ENCODE measurements at regions not wholly inside any gene's neighbourhood (a gene's known extent, or its start where the extent isn't known, plus 50 kb on each side); places are given as distances from the start of the nearest gene placed in this dataset.
A peak's percentile ranks its signal among the peaks of the same experiment; 100 is the strongest.

DNA sequence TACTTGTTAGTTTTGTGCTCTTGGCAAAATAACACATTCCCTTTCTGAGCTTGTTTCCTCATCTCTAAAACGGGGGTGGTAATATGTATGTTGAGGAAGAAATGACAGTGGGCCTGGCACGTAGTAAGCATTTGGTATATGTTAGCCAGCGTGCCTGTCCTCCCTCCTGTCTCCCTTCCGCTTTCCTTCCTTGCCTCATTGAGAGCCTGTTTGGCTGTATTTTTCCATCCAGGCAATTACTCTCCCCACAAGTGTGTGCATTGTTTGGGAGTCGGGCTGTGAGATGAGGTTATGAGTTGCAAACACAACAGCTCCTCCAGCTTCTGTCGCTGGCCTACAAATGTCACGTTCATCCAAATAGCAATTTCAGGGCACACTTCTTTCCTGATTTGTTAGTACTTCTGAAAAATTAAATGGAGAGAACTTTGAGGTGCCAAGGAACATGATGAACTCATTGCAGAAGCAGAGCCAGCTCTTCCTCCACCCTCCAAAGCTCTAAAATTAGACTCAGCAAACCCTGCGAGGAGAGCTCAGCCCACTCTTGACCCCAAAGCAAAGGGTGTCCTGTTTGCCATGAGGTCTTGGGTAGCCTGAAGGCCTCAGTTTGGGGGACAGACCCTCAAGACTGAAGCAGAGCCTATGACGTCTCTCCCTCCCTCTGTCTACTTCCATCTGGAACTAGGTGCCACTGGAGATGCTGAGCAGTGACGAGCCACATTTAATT lies 50.7 kb upstream of the TOX2 start:
- no peak for DNase-seq

DNA sequence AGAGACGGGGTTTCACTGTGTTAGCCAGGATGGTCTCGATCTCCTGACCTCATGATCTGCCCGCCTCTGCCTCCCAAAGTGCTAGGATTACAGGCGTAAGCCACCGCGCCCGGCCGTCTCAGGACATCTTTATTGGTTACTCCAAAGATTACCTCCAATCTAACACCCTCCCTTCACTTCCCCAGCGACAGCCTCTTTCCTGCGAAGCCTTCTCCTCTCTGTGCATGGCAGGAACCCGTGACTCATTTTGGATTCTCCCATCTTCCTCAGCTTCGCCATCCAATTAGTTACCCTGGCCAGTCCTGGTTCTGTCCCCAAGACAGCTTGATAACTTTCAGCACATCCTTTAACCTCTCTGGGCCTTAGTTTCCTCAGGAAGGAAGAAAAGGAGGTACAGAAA lies 51.3 kb upstream of the TOX2 start:
- DNase-seq: no peak

DNA sequence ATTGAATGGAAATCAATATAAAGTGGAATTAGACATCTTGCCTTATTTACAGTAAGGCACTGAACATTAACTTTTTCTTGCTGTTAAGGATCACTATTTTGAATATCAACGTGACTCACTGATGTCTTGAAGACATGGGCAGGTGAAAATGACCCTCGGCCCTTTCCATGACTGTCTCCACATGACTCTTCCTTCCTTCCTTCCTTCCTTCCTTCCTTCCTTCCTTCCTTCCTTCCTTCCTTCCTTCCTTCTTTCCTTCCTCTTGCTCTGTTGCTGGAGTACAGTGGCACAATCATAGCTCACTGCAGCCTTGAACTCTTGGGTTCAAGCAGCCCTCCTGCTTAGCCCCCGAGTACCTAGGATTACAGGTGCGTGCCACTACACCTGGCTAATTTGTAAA lies 52.2 kb upstream of the TOX2 start:
- no peak for DNase-seq

DNA sequence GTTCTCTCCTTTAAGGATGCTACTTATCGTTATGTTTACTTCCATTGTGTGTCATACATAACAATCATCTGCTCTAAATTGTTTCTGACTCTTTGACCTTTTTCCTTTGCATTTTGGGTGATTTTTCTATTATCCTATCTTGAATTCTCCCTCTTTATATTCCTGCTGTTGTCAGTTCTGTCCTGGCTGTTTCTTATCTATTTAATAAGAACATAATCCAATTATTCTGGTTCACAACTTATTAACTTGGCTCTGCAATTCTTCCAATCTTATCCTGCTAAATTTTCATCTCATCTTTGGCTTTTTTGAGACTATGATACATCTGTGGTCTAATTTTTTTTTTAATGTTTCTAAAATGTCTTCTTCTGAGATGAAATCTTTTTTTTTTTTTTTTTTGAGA lies 54.7 kb upstream of the TOX2 start:
- no peak for DNase-seq

DNA sequence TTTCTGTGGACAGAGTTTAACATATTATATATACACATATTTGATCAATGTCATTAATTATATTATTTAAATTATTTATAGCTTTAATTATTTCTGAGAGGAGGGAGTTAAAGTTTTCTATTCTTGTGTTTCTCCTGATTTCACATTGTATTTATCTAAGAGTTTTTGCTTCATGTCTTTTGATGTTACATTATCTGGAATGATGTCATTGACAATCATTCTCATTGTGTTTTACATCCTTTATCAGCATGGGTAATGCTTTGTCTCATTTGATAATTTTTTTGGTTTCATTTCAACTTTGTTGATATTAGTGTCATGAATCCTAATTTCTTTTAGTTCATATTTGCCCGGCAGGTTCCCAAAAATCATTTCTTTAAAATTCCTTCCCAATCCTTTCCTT lies 56.7 kb upstream of the TOX2 start:
- no peak for DNase-seq

DNA sequence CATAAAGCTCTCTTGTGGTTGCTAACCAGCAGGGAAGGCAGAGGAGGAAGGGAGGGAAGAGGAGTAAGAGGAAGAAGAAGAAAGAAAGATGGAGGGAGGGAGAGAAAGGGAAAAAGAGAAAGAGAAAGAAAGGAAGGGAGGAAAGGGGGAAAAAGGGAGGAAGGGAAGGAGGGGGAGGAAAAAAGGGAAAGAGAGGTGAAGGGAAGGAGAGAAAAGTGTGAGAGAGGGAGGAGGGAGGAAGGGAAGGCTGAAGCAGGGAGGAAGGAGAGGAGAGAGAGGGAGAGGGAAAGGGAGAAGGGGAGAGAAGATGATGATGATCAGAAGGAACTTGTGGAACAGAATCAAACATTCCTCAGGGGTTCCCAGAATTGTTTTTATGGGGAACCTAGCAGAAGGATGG lies 57.5 kb upstream of the TOX2 start:
- DNase-seq: no peak

DNA sequence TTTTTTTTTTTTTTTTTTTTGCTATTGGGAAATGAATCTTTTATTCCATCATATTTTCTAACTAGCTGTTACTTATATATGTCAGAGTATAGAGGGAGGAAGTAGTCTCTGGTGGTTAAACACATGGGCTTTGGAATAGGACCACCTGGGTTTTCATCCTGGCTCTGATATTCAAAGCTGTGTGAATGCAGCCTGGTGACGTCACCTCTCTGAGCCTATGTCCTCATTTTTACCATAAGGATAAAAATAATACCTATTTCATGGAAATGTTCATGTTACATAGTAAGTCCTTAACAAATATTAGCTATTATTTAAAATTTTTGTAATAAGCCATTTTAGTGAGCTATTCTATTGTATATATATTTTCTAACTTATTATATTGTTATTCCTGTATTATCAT lies 58.8 kb upstream of the TOX2 start:
- no peak for DNase-seq

DNA sequence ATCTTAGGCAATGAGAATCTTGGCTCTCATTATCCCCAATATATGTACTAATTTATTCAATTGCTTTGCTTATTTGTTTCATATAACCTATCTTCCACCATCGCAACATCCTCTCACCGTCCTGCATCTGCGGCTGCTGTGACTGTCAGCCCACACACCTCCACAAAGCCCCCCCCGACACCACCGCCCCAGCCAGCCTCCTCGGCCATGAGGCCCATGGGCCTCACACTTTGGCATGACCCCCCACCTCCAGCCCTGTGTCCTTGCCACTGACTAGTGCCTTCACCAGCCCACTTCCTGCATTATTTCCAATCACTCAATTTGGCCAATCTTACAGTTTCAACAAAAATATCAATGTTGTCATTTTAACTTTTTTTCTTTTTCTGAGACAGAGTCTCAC lies 60.7 kb upstream of the TOX2 start:
- DNase-seq: no peak

DNA sequence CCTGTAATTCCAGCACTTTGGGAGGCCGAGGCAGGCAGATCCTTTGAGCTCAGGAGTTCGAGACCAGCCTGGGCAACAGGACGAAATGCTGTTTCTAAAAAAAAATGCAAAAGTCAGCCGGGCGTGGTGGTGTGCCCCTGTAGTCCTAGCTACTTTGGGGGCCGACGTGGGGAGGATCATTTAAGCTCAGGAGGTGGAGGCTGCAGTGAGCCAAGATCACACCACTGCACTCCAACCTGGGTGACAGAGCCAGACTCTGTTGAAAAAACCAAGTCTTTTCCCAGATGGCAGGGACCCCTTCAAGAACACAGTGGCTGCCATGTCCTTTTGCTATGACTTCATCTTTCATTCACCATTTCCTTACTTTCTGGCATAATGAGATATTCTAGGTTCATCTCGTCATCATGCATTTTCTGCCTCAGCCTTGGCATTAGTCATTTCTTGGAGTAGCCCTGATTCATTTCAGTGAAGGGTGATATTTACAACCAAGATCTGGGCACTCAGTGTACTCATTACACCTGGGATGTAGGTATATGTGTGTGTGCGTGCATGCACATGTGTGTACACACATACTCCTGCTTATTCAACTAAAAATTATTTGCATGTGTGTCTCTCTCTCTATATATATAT lies 61.4 kb upstream of the TOX2 start:
- no peak for DNase-seq

DNA sequence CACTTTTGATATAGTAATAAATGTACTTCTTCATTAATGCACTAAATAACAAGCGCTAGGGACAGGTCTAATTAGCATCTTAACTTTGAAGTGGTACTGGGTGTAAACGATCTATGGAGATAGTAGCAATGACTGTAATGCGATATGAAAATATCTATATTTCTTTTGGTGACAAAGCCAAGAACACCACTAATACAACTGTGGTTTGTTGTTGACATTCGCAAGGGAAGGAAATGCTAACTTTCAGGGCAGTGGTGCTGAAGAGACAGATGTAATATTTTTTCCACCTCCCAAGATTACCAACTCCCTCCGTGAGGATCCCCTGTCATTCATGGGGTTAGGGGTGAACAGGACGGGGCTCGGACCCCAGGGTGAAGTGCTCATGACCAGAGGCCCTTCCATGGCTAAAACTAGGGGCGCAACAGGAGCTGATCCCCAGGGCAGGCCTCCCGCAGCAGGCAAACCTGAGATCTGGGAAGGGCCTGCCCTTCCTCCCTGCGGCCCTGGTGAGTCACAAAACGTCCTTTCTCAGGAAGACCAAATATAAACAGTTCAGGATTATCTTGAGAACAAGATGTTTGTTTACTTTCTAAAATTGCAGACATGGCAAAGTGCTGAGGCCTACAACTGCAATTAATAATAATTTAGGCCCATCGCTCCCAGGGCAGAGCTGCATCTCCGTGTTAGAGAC lies 65.0 kb upstream of the TOX2 start:
- no peak for DNase-seq

DNA sequence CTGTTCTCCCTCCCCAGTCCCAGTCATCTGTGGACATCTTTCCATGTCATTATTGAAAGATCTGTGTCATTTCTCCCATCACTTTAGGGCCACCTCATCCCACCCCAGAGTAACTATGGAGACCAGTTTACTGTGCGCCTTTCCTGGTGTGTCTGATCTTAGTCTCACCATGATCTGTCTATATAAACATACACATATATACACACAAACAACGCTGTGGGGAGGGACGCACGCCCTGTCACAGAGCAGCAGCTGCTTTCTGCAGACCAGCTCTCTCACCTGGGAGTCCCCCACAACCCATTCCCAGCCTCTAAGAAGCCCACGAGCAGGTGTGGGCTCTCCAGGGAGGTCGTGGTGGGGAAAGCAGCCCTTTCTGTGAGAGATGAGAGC lies 68.1 kb upstream of the TOX2 start:
- DNase-seq: no peak

DNA sequence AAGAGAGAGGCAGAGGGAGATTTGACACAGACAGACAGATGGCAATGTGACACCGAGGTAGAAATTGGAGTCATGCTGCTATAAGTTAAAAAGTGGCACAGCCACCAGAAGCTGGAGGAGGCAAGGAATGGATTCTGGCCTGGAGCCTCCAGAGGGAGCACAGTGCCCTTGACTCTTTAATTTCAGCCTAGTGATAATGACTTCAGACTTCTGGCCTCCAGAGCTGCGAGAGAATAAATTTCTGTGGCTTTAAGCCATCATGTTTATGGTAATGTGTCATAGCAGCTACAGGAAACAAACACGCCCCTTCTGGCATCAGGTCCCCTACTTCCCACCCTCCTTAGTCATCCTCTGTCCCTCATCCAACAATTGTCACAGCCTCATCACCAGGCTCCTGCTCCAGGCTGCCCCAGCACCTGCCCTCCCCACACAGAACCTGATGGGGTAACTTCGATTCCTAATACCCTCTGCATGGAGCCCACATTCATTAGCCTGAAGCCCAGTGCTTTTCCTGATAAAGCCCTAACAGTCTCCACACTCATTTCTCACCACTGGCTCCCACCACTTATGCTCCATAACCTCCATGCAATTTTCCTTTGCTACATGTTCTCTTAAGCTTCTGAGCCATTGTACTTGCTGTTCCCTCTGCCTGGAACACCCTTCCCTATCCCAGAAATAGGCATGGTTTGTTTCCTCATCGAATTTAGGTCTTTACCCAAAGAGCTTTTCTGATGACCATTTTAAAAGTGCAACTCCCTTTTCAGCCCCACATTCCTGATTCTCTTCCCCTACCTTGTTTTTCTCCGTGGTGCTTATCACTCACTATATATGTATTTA lies 69.7 kb upstream of the TOX2 start:
- no peak for DNase-seq

DNA sequence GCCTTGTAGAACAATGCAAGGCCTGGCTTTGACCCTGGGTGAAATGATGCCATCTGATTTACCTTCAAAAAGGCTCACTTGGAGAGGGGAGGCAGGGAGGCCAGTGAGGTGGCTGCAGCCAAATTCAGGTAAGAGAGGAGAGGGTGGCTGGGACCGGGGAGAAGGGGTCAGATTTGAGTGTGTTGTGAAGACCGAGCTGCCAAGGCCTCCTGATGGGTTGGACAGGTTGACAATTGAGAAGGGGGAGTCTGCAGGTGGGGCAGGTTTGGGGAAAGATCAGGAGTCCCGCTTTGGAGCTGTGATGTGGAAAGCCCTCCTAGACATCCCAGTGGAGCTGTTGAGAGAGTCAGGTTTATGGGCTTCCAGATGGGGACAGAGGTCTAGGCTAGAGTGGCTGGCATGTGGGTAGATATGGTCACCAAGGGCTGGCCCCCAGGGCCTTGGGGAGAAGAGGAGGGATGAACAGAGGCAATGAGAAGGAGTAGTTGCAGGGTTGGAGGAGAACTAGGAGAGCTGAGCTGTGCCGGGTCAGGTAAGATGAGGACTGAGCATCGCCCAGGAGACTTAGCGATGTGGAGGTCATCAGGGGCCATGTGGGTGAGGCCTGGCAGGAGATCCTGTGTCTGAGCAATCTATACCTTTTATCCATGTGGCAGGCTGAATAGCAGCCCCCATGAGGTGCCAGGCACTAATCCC lies 70.5 kb upstream of the TOX2 start:
- no peak for DNase-seq

DNA sequence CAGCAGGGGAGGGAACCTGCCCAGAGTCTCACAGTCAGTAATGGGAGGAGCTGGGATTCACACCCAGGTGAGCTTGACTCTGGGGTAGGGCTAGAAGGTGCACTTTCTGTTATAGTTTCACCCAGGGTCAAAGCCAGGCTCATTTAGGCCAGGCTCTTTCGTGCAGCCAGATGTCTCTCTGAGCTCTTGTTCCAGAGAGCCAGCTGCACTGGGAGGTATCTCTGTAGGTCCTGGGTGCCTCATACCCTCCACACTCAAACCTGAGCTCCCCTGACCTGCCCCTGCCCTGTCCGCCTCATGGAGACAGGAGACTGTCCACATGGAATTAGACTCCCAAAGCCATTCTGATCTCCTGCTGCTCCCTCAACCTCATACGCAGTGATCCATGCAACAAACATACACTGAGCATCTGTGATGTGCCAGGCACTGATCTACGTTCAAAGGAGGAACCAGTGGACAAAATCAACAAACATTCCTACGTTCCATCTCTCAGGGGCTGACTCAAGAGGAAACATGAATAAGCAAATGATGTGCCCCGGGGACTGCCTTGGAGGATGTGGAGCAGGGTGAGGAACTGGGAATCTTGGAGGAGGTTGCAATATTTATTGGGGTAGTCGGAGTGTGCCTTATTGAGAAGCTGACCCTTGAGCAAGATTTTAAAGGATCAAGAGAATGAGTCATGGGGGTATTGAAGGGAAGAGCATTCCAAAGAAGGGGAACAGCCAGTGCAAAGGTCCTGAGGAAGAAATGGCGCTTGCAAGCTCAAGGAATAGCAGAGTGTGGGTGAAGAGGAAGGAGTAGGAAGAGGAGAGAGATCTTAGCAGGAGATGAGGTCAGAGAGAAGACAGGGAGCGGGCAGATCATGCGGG lies 71.3 kb upstream of the TOX2 start:
- no peak for DNase-seq

DNA sequence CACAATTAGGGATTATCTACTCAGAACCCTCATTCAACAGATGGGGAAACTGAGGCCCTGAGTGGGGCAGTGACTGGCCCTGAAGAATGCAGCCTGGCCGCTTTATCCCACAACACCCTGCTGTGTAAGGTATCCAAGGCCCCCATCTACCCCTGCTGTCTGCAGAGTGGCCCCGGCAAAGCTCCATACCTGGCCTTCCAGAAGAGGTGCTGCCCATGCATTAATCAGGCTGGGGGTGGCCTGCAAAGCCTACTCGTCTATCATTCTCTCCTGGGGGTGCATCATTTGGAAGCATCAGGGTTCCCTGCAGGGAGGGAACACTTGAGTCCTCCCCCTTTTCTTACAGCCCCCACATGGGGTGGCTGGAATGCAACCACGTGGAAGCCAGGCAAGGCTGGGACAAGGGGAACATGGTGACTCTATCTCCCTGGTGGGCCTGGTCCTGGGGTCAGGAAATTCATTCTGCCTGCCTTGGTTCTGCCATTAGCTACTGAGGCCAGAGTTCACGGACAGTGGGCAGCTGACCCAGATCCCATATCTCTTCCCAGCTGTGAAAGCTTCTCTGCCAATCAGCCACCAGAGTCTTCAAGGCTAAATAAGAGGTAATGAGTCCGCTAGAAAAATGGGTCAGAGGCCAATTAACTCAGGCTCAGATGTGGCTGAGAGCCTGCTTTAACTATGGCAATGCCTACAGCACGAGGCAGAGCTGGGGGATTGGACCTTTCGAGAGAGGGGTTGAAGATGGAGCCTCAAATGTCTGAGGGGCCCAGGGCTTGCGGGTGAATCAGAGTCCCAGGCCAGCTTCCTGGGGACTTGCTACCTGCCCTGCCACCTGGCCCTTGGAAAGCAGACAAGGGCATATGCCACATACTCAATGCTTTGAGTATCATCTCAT lies 72.3 kb upstream of the TOX2 start:
- DNase-seq: no peak

DNA sequence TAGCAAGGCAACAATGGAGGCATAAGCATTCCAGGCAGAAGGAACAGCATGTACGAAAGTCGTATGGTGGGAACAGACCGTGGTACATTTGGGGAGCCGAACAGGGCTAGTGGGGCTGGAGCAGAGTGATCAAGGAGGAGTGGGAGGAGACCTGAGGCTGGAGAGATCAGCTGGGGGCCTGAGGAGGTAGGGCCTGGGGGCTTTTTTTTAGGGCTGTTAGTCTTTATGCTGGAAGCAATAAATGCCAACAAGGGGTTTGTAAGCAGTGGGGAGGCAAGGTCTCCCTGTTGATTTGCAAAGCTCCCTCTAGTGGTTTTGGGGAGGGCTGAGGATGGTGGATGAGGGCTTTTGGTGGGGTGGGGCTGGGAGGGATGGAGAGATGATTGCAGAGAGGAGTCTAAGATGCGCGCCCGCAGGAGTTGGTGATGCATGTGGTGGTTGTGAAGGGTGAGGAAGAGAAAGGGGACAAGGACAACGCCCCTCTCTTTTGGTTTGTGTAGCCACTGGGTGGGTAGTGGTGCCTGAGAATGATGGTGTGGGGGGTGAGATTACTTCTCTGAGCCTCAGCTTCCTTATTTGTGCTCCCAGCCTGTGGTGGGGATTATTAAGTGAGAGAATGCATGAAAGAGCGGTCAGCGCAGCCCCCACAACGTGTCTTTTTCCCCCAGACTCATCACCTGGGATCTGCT lies 74.1 kb upstream of the TOX2 start:
- DNase-seq: peak; percentile 31

DNA sequence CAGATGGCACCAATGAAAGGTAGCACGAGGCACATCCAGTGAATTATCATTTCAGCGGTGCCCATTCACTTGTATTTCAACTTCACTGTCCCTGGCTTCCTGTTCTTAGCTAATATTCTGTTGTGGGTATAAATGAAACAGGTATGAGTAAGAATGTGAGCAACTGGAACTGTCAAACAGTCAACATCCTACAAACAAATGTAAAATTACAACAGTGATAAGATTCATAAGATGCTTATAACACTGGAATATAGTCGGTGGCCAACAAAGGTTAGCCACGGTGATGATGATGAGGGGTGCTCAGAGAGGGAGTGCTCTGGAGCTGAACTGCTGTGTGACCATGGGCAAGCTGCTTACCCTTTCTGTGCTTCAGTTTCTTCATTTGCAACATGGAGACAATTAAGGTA lies 74.9 kb upstream of the TOX2 start:
- peak; percentile 6 for DNase-seq

DNA sequence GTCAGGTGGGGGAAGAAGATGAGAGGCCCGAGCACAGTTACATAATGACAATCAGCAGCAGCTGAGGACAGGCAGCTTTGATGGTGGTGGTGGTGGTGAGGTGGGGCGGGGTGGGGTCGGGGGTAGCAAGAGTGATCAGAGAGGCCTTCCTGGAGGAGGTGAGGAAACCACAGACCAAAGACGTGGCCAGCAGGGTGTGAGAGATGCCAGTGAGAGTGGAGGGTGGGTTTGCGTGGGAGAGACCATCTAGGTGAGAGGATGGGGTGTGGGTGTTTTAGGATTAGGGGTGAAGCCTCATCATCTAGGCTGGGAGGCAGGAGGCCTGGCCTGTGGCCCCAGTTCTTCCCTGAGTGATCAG lies 76.0 kb upstream of the TOX2 start:
- no peak for DNase-seq

DNA sequence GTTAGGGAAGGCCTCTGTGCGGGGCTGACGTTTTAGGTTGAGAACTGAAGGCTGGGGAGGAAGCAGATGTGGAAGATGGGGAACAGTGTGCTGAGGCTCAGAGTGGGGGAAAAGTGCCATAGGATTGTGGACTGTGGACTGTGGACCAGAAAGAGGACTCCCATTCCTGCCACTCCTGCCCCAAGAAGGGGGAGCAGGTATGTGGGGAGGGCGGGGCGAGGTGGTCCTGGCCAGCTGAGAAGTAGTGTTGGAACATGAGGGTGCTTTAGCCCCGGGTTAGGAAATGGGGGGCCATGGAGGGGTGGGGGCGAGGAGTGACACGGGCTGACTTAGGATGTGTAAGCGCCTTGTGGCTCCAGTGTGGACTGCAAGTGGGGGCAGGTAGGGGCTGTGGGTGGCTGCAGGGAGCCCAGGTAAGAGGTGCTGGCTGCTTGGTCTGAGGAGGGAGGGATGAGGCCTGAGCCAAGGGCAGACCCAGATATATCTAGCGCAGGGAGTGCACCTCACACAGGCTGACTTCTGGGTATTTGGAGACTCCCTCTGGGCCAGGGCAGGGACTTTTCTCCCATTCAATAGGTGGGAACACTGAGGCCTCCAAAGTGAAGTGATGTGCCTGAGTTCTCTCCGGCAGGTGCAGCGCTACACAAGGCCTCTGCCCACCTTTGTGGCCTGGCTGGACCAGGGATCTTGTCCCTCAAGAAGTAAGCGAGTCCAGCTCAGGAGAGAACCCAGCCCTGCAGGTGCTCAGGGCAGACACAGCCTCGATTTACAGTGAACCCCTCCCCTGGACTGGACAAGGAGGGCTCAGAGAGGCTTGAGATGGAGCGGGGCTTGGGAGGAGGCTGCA lies 76.6 kb upstream of the TOX2 start:
- no peak for DNase-seq

Data from CD4-positive, alpha-beta T cell treated with Interleukin-21 for 1 hour (primary cell).